M059J (cell line): ENCODE measurements at regions not wholly inside any gene's neighbourhood (a gene's known extent, or its start where the extent isn't known, plus 50 kb on each side); places are given as distances from the start of the nearest gene placed in this dataset.
A peak's percentile ranks its signal among the peaks of the same experiment; 100 is the strongest.

ENCODE experiments used
- DNase-seq: peaks from one replicate; pipeline ENCODE4 v3.0.0-alpha.2; 2012; ENCODE audit warnings: low read depth

- no peak for DNase-seq
Measured at GRCh38 chrX:39758791-39759525, 338.8 kb downstream of the BCOR start.

GRCh38 chrX:39759526-39760224 lies 338.1 kb downstream of the BCOR start:
- peak; percentile 69 for DNase-seq

GRCh38 chrX:39760930-39761329 lies 336.8 kb downstream of the BCOR start:
- peak; percentile 38 for DNase-seq

DNA sequence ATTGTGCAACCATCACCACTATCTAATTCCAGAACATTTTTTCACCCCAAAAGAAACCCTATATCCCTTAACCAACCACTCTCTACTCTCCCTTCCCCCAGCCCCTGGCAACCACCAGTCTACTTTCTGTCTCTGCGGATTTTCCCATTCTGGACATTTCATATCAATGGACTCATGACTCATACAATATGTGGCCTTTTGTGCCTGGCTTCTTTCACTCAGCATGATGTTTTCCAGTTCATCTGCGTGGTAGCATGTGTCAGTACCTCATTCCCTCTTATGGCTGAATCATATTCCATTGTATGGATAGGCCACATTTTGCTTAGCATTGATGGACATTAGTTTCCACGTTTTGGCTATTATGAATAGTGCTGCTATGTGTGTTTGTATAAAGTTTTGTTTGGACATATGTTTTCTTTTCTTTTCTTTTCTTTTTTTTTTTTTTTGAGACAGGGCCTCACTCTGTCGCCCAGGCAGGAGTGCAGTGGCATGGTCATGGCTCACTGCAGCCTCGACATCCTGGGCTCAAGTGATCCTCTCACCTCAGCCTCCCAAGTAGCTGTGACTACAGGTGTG lies 335.4 kb downstream of the BCOR start:
- peak; percentile 85 for DNase-seq

DNA sequence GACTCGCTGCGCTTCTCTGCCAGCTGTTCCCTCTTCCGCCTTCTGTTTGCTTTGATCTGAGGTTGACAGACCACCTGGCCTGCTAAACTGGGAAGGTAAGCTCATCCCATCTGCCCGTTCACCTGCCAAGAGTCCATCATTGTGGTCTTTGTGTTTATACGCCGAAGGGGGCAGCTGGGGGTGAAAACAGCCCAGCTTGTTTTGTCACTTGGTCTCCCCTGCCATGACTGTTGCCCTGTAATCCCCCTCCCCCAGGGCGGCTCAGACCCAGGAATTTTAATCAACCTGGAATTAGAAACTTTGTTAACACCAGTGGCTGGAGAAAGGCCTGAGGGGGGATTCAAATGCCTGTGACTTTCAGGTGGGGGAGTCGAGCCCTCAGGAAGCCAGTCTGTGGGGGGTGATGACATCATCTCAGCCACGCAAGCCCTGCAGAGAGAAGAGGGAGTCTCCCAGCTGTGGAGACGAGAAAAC lies 333.3 kb downstream of the BCOR start:
- DNase-seq, result peak; percentile 69

GRCh38 chrX:39765327-39765726 lies 332.4 kb downstream of the BCOR start:
- DNase-seq, result no peak

DNA sequence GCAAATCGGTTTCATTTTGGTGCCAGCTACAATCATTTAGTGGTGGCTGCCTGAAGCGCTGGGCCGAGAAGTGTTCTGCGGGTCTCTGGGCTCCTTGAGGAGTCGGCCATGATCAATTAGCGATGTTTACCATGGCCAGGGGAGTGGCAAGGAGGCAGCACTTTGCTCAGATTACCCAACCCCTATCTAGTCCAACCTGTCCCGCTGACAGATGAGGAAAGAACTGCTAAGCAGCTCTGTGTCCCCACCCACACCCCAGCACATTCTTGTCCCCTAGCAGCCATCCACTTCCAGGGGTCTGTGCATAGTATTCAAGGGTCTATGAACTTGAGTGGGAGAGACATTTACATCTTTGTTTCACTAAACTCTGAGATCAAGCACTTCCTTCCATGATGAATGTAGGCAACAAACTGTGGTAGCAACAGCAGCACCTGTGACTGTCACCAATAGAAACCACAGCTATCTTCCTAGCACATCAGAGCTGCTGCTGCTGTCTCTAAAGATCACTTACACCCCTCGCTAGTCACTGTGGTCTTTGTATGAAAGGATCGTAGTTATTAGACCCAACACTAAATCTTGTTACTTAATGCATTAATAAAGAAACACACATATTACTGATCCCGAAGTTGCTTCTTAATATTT lies 331.6 kb downstream of the BCOR start:
- no peak for DNase-seq

- DNase-seq, result peak; percentile 81
Measured at GRCh38 chrX:39766855-39767254, 330.9 kb downstream of the BCOR start.

DNA sequence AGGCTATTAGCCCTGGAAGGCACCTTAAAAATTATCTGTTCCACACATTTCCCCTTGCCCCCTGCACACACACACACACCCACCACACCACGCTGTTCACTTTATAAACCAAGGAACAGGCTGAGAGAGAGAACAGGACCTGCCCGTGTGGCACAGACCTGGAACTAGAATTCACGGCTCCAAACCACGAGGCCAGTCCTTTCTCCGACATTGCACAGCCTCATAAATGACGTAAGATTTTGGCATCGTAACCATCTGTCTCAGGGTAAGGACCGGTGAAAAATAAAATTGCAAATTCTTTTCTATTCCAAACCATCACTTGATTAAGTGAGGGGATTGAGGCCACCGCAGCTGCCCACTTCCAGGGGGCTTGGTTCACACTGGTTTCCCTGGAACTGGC lies 330.3 kb downstream of the BCOR start:
- peak; percentile 52 for DNase-seq

DNA sequence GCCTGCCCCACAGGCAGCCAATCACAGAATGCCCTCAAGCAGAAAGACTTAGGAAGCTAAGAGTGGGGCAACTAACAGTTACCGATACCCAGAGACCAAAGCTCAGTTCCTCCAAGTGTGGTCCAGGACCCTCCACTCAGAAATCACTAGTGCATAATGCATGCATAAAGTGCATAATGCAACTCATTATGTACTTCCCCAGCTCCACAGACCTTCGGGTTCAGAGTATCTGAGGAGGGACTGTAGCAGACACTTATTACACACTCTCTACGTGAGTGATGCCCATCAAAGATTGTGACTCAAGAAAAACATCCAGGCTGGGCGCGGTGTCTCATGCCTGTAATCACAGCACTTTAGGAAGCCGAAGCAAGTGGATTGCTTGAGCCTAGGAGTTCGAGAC lies 328.0 kb downstream of the BCOR start:
- no peak for DNase-seq

GRCh38 chrX:39771089-39771488 lies 326.7 kb downstream of the BCOR start:
- DNase-seq, result no peak

DNA sequence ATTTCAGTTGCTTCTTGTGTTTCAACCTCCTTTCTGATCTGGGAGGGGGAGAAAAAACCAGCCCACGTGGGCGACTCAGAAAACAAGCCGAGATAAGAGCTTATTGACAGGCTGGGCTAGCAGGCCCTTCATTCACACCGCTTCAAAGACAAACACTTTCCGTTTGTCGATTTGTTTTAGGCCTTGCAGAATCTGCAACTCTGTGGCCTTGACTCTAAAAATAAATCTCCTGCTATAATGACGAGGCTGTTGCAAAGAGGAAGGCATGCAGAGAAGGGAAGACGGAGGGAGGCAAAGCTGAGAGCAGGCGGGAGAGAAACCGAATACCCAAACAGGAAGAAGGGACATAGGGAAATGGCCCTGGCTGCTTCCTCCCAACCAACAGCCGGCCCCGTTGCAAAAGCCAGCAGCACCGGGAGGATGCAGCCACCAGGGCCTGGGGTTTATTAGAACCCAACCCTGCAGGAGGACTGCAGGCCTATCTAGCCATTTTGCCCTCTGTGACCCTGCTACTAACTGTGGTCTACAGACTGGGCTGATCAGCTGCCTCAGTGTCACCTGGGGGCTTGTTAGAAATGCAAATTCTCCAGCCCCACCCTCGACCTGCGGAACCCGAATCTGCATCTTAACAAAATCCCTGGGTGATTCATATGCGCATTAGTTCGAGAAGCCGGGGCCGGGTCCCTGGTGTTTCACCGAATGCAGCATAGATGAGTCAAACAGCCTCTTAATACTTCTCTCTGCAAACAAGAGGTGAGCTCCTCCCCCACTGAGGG lies 325.5 kb downstream of the BCOR start:
- peak; percentile 80 for DNase-seq

DNA sequence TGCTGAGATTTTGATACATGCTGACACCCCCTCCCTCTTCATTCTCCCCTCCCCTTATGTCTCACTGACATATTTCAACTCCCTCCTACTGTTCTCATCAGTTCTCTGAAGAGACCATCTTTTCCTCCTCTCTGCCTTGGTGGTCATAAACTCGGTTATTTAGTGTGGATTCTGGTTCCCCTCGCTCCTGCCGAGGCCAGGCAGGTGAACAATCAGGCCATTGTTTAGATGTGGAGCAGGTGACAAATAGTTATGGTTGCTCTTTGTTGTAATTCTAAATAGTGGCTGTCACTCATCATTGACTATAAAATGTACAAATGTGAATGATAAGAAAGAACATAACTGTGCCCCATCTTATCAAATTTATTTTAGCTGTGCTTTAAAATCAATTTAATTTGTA lies 324.6 kb downstream of the BCOR start:
- DNase-seq, result no peak

DNA sequence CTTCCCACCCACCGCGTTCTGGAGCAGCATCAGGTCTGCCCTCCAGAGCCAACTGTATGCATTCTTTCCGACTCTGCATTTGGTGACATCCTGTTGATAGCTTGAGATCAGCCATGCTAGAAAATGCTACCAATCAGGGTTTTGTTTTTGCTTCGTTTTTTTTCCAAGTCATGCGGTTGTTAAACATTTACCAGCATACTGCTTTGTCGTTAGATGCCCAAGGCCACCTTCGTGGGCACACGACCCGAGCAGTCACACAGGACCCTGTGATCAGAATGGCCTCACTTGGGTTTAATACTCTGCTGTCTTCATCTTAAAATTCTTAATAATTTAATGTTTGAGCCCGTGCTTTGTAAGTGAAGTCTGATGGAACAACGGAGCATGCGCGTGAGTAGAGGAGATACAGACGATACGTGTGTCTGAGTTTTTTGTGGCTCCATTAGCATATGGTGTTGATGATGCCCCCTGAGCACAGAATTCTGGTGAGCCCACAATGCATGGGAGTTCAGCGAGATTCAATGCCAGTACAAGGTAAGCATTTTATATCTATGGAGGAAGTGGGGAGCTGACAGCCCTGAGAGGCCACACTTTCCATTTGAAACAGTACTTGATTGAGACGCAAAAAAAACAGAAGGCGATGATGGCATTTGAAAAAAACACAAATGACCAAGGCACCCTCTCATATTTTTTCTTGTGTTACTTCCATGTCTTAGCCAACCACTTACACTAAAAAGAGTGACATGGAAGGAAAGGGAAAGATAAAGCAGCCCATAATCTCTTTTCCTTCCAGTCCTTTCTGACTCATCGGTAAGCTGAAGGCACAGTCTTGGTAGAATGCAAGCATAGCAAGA lies 323.6 kb downstream of the BCOR start:
- peak; percentile 31 for DNase-seq

- no peak for DNase-seq
Measured at GRCh38 chrX:39774774-39775328, 322.9 kb downstream of the BCOR start.

- no peak for DNase-seq
Measured at GRCh38 chrX:39777623-39778025, 320.1 kb downstream of the BCOR start.

GRCh38 chrX:39779952-39780783 lies 317.6 kb downstream of the BCOR start:
- DNase-seq, result no peak

DNA sequence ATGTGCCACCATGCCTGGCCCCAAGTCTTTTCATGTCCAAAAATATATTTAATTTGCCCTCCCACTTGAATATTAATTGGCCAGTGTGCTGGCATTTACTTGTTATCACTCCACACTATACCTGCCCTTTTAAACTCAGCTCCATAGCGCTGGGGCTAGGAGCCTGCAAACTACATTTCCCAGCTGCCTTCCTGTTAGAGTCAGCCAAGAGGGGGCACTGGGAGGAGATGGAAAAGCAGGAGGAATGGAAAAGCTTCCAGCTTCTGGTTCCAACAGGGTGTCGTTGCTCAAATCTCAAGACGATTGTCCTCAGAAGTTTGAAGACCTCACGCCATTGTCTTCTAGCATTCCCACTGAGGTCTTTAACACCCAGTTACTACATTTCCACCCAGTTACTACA lies 315.5 kb downstream of the BCOR start:
- no peak for DNase-seq

DNA sequence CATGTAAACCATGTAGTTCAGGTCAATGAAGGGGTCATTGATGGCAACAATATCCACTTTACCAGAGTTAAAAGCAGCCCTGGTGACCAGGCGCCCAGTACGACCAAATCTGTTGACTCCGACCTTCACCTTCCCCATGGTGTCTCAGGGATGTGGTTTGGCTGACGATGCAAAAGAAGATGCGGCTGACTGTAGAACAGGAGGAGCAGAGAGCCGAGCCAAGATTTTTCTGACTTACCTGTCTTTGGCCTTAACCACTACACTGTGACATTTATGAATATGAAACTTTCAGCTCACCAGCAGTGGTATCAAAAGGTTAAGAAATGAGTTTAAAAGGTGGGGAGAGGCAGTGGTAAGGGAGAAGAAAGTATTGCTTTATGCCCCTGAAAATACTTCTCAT lies 309.8 kb downstream of the BCOR start:
- no peak for DNase-seq

DNA sequence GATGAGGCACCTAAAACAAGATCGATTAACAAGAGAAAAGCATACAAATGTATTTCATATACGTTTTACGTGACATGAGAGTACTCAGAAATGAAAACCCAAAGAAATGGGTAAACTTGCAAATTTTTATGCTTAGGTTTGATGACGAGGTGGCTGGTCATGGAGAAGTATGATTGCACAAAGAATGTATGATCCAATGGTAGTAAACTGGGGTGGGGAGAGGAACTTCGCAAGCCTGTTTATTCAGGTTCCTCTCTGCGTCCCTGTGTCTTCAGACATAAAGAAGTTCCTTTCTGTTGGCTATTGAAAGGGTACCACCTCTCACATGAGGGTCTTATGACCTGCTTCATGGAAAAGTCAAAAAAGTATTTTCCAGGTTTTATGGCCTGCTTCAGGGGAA lies 309.2 kb downstream of the BCOR start:
- DNase-seq, result no peak
